ENCODE measurements at regions not wholly inside any gene's neighbourhood (a gene's known extent, or its start where the extent isn't known, plus 50 kb on each side); places are given as distances from the start of the nearest gene placed in this dataset.

DNA sequence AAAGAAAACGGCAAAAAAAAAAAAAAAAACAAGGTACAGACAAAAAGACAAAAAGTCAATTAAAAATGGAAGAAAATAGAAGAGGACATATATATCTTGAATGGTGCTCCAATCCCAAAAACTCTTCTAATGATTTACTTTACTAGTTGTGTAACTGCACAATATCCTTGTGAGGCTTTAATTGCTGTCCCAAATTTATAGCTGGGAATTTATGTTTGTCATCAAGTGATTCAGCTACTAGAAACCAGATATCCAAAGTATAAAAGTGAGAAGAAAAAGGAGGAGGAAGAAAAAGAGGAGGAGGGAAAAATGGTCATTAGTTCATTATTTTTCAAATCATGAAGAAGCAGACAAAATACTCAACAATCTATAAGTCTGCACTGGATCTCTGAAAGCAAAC is 150.8 kb upstream of the ARPP21 start:
- no peak for ATAC-seq
- CTCF ChIA-PET: no interaction called here

DNA sequence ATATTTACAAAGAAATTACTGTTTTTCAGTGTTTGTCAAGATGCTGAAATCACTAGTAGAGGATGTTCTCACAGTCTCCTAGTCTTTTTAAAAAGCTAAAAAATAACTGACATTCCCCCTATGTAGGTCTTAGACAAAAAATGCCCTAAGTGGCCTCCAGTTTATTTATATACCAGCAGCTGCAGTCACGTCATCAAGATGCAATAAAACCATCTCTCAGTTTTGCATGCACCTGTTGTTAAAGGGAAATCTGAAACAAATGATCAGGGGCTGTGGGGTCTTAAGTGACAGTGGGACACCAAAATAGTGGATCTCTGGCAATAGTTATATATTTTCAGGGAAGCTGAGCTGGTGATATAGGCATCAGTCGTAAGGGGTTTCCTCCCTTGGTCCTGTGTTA is 146.5 kb upstream of the ARPP21 start:
- BruUV-seq (replicated peaks): no TSS peak
- no peaks in the 10 kb centered on the region for H3K36me3 ChIP-seq (ENCODE audit: control insufficient read depth, insufficient read depth, low read length)
- no peaks in the 10 kb centered on the region for H3K27me3 ChIP-seq (ENCODE audit: control insufficient read depth, insufficient read depth, low read length)
- no peak for ATAC-seq
- ChIA-PET POLR2A (no interaction called here), CTCF (no interaction called here)
- TF ChIP-seq, protein P1, sequence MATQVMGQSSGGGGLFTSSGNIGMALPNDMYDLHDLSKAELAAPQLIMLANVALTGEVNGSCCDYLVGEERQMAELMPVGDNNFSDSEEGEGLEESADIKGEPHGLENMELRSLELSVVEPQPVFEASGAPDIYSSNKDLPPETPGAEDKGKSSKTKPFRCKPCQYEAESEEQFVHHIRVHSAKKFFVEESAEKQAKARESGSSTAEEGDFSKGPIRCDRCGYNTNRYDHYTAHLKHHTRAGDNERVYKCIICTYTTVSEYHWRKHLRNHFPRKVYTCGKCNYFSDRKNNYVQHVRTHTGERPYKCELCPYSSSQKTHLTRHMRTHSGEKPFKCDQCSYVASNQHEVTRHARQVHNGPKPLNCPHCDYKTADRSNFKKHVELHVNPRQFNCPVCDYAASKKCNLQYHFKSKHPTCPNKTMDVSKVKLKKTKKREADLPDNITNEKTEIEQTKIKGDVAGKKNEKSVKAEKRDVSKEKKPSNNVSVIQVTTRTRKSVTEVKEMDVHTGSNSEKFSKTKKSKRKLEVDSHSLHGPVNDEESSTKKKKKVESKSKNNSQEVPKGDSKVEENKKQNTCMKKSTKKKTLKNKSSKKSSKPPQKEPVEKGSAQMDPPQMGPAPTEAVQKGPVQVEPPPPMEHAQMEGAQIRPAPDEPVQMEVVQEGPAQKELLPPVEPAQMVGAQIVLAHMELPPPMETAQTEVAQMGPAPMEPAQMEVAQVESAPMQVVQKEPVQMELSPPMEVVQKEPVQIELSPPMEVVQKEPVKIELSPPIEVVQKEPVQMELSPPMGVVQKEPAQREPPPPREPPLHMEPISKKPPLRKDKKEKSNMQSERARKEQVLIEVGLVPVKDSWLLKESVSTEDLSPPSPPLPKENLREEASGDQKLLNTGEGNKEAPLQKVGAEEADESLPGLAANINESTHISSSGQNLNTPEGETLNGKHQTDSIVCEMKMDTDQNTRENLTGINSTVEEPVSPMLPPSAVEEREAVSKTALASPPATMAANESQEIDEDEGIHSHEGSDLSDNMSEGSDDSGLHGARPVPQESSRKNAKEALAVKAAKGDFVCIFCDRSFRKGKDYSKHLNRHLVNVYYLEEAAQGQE (IDR thresholded peaks at IDR 0.05; ENCODE audit: insufficient read depth in 1 of 2, low read depth in 2 of 2, low read length in 1 of 2): no peak
- TF ChIP-seq TCF7L2 (IDR thresholded peaks at IDR 0.05; ENCODE audit: low read depth, low read length): no peak
- TF ChIP-seq SIN3A (IDR thresholded peaks at IDR 0.05; ENCODE audit: borderline replicate concordance, insufficient read depth, low read depth, low read length): no peak
- TF ChIP-seq POLR2AphosphoS5 (IDR thresholded peaks at IDR 0.05; ENCODE audit: low read depth, low read length): no peak
- TF ChIP-seq, protein P2, sequence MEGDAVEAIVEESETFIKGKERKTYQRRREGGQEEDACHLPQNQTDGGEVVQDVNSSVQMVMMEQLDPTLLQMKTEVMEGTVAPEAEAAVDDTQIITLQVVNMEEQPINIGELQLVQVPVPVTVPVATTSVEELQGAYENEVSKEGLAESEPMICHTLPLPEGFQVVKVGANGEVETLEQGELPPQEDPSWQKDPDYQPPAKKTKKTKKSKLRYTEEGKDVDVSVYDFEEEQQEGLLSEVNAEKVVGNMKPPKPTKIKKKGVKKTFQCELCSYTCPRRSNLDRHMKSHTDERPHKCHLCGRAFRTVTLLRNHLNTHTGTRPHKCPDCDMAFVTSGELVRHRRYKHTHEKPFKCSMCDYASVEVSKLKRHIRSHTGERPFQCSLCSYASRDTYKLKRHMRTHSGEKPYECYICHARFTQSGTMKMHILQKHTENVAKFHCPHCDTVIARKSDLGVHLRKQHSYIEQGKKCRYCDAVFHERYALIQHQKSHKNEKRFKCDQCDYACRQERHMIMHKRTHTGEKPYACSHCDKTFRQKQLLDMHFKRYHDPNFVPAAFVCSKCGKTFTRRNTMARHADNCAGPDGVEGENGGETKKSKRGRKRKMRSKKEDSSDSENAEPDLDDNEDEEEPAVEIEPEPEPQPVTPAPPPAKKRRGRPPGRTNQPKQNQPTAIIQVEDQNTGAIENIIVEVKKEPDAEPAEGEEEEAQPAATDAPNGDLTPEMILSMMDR (IDR thresholded peaks at IDR 0.05): no peak
- H3K9me3 ChIP-seq (ENCODE audit: control insufficient read depth, insufficient read depth, low read depth, low read length): no peaks in the 10 kb centered on the region
- no peak overlapping the region for H3K4me3 ChIP-seq (ENCODE audit: low read depth in 2 of 2, low read length in 2 of 2)
- intact Hi-C loops (cut with micrococcal nuclease; ENCODE audit: unreplicated experiment) (no loop called here), in situ Hi-C loops (cut with HindIII; ENCODE audit: low pct_unique_long_range_greater_than_20kb, low sequenced_read_pairs) (no loop called here)
- H3K27ac ChIP-seq (ENCODE audit: low read length): no peak overlapping the region
- DNase-seq (ENCODE audit: low read depth, low spot score): no peak
- no peaks in the 10 kb centered on the region for H3K4me1 ChIP-seq (ENCODE audit: control insufficient read depth, insufficient read depth, low read length)

More for the DNA sequence above, 150.8 kb upstream of the ARPP21 start:
- Histone ChIP-seq H3K27me3 (ENCODE audit: control insufficient read depth, insufficient read depth, low read length) (no peaks in the 10 kb centered on the region), H3K9me3 (ENCODE audit: control insufficient read depth, insufficient read depth, low read depth, low read length) (no peaks in the 10 kb centered on the region), H3K4me1 (ENCODE audit: control insufficient read depth, insufficient read depth, low read length) (no peaks in the 10 kb centered on the region), H3K4me3 (ENCODE audit: low read depth in 2 of 2, low read length in 2 of 2) (no peak overlapping the region), H3K36me3 (ENCODE audit: control insufficient read depth, insufficient read depth, low read length) (no peaks in the 10 kb centered on the region; the same call in 1 of the 2 replicates), H3K27ac (ENCODE audit: low read length) (no peak overlapping the region)
- BruUV-seq (replicated peaks): no TSS peak
- no peak for DNase-seq (ENCODE audit: low read depth, low spot score)
- POLR2A ChIA-PET: interaction anchor here (0.7 kb wide), 1 partner anchor 52 kb away, joined by 5 read pairs; no protein-coding TSS in a partner anchor
- intact Hi-C loops (cut with micrococcal nuclease; ENCODE audit: unreplicated experiment) (no loop called here), in situ Hi-C loops (cut with HindIII; ENCODE audit: low pct_unique_long_range_greater_than_20kb, low sequenced_read_pairs) (no loop called here)
- no peak for TF ChIP-seq SIN3A (IDR thresholded peaks at IDR 0.05; ENCODE audit: borderline replicate concordance, insufficient read depth, low read depth, low read length)
- TF ChIP-seq, protein P2 (IDR thresholded peaks at IDR 0.05): no peak
- TF ChIP-seq POLR2AphosphoS5 (IDR thresholded peaks at IDR 0.05; ENCODE audit: low read depth, low read length): no peak
- no peak for TF ChIP-seq TCF7L2 (IDR thresholded peaks at IDR 0.05; ENCODE audit: low read depth, low read length)
- TF ChIP-seq, protein P1 (IDR thresholded peaks at IDR 0.05; ENCODE audit: insufficient read depth in 1 of 2, low read depth in 2 of 2, low read length in 1 of 2): no peak
